ENCODE measurements at regions not wholly inside any gene's neighbourhood (a gene's known extent, or its start where the extent isn't known, plus 50 kb on each side); places are given as distances from the start of the nearest gene placed in this dataset.

GRCh38 chr21:35217504-35218060 lies 168.5 kb upstream of the RUNX1 start:
- DNase-seq = no peak
- peaks cover 6% of the 10 kb centered on the region for H3K4me1 ChIP-seq
- intact Hi-C loops (cut with DNase I) = no loop called here
- TF ChIP-seq CTCF (IDR thresholded peaks at IDR 0.05) = no peak
- no peaks in the 10 kb centered on the region for H3K9me3 ChIP-seq
- H3K27me3 ChIP-seq = no peaks in the 10 kb centered on the region
- peak; percentile 94 for ATAC-seq
- no peak overlapping the region for H3K4me3 ChIP-seq
- no peaks in the 10 kb centered on the region for H3K36me3 ChIP-seq
- no peak overlapping the region for H3K27ac ChIP-seq

GRCh38 chr21:35216996-35217395 lies 167.9 kb upstream of the RUNX1 start:
- no peak overlapping the region for H3K4me3 ChIP-seq
- no peak for DNase-seq
- H3K4me1 ChIP-seq = no peaks in the 10 kb centered on the region
- TF ChIP-seq CTCF (IDR thresholded peaks at IDR 0.05) = no peak
- ATAC-seq = no peak
- no peaks in the 10 kb centered on the region for H3K36me3 ChIP-seq
- H3K27me3 ChIP-seq = no peaks in the 10 kb centered on the region
- no peaks in the 10 kb centered on the region for H3K9me3 ChIP-seq
- H3K27ac ChIP-seq = no peak overlapping the region
- intact Hi-C loops (cut with DNase I) = no loop called here

GRCh38 chr21:35215870-35216269 lies 166.8 kb upstream of the RUNX1 start:
- TF ChIP-seq CTCF (IDR thresholded peaks at IDR 0.05) = no peak
- no peak for DNase-seq
- H3K4me1 ChIP-seq = no peaks in the 10 kb centered on the region
- no peak overlapping the region for H3K27ac ChIP-seq
- ATAC-seq = no peak
- H3K4me3 ChIP-seq = no peak overlapping the region
- no peaks in the 10 kb centered on the region for H3K27me3 ChIP-seq
- intact Hi-C loops (cut with DNase I) = no loop called here
- no peaks in the 10 kb centered on the region for H3K9me3 ChIP-seq
- no peaks in the 10 kb centered on the region for H3K36me3 ChIP-seq

- Histone ChIP-seq H3K27me3 (no peaks in the 10 kb centered on the region), H3K9me3 (no peaks in the 10 kb centered on the region), H3K27ac (no peak overlapping the region), H3K36me3 (no peaks in the 10 kb centered on the region), H3K4me3 (no peak overlapping the region), H3K4me1 (no peaks in the 10 kb centered on the region)
- ATAC-seq = peak; percentile 42
- TF ChIP-seq CTCF (IDR thresholded peaks at IDR 0.05) = no peak
- DNase-seq = no peak
- intact Hi-C loops (cut with DNase I) = no loop called here
These were observed 163.5 kb upstream of the RUNX1 start for GRCh38 chr21:35212393-35213127.

- intact Hi-C loops (cut with DNase I) = no loop called here
- no peak for ATAC-seq
- no peak for DNase-seq
- Histone ChIP-seq H3K9me3 (no peaks in the 10 kb centered on the region), H3K4me1 (no peaks in the 10 kb centered on the region), H3K36me3 (no peaks in the 10 kb centered on the region), H3K27ac (no peak overlapping the region), H3K27me3 (no peaks in the 10 kb centered on the region), H3K4me3 (no peak overlapping the region)
- TF ChIP-seq CTCF (IDR thresholded peaks at IDR 0.05) = no peak
These were observed 162.7 kb upstream of the RUNX1 start for GRCh38 chr21:35211782-35212181.

All from upper lobe of right lung (tissue), 1 donor.